ENCODE measurements at regions not wholly inside any gene's neighbourhood (a gene's known extent, or its start where the extent isn't known, plus 50 kb on each side); places are given as distances from the start of the nearest gene placed in this dataset.

DNA sequence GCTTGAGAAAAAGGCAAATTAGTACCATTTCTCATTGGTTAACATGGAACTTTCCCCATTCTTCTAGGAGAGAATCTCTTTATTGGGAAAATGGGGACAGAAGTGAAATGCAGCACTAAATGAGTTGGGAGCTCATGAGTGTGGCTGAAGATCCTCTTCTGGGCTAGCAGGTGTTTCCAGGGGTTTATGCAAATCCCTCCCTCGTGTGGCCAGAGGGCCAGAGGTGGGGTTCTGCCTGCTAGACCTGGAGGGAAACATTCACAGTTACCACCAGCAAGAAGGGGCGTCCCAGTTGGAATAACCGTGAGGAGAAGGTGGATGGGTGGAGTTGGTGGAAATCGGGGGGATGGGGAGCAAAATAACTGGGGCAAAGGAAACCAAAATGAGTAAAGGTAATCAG lies 235.9 kb downstream of the KLF6 start:
- DNase-seq (ENCODE audit: low spot score, unreplicated experiment): no peak
- H3K36me3 Mint-ChIP-seq (ENCODE audit: insufficient read depth): no peaks in the 10 kb centered on the region
- H3K4me3 Mint-ChIP-seq (ENCODE audit: low read depth): no peak overlapping the region
- peaks cover 9% of the 10 kb centered on the region for H3K9me3 Mint-ChIP-seq (ENCODE audit: low read depth)
- no peaks in the 10 kb centered on the region for H3K4me1 Mint-ChIP-seq (ENCODE audit: low read depth)
- no peaks in the 10 kb centered on the region for H3K27me3 Mint-ChIP-seq
- no peak overlapping the region for H3K27ac Mint-ChIP-seq
- TF ChIP-seq, protein P1, sequence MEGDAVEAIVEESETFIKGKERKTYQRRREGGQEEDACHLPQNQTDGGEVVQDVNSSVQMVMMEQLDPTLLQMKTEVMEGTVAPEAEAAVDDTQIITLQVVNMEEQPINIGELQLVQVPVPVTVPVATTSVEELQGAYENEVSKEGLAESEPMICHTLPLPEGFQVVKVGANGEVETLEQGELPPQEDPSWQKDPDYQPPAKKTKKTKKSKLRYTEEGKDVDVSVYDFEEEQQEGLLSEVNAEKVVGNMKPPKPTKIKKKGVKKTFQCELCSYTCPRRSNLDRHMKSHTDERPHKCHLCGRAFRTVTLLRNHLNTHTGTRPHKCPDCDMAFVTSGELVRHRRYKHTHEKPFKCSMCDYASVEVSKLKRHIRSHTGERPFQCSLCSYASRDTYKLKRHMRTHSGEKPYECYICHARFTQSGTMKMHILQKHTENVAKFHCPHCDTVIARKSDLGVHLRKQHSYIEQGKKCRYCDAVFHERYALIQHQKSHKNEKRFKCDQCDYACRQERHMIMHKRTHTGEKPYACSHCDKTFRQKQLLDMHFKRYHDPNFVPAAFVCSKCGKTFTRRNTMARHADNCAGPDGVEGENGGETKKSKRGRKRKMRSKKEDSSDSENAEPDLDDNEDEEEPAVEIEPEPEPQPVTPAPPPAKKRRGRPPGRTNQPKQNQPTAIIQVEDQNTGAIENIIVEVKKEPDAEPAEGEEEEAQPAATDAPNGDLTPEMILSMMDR (IDR thresholded peaks at IDR 0.05; ENCODE audit: unreplicated experiment): no peak

DNA sequence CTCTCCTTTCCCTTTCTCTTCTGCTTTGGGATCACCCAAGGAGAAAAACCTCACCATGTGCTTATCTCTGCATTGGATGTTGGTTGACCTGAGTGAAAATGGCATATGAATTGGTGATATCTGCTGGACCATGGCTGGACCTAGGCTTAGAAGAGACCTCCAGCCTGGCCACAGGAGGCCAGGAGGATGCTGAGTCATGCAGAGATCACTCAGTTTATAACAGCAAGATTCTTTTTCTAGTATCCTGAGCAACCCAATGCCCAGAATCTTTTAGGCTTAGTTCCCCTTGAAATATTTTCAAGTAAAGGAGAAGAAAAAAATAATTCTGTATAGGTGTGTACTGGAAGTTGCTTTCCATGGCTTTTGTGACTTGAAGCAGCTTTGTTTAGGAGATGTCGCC lies 236.3 kb downstream of the KLF6 start:
- TF ChIP-seq, protein P1 (IDR thresholded peaks at IDR 0.05; ENCODE audit: unreplicated experiment): no peak
- H3K36me3 Mint-ChIP-seq (ENCODE audit: insufficient read depth): no peaks in the 10 kb centered on the region
- no peak overlapping the region for H3K27ac Mint-ChIP-seq
- H3K4me1 Mint-ChIP-seq (ENCODE audit: low read depth): no peaks in the 10 kb centered on the region
- no peak for DNase-seq (ENCODE audit: low spot score, unreplicated experiment)
- no peak overlapping the region for H3K4me3 Mint-ChIP-seq (ENCODE audit: low read depth)
- H3K27me3 Mint-ChIP-seq: no peaks in the 10 kb centered on the region
- H3K9me3 Mint-ChIP-seq (ENCODE audit: low read depth): peaks cover 9% of the 10 kb centered on the region

DNA sequence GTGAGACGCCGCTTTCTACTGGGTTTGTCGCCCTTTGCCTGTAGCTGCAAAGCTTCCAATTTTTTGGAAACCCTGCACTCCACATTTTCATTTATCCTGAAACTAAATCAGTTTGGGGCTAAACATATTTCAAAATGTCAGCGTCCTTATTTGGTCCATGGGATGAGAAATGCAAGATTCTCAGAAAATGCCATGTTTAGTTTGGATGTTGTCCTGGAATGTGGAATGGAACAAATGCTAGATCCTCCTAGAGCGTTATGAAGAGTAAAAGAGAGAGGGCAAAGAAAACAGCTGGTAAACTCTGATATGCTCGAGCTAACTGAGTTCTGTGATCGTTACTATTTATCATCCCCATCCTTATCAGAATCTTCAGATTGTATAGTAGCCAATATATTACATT lies 236.9 kb downstream of the KLF6 start:
- Mint-ChIP-seq H3K27me3 (no peaks in the 10 kb centered on the region), H3K36me3 (ENCODE audit: insufficient read depth) (no peaks in the 10 kb centered on the region), H3K9me3 (ENCODE audit: low read depth) (peaks cover 9% of the 10 kb centered on the region), H3K4me3 (ENCODE audit: low read depth) (no peak overlapping the region), H3K4me1 (ENCODE audit: low read depth) (no peaks in the 10 kb centered on the region), H3K27ac (no peak overlapping the region)
- TF ChIP-seq, protein P1 (IDR thresholded peaks at IDR 0.05; ENCODE audit: unreplicated experiment): no peak
- DNase-seq (ENCODE audit: low spot score, unreplicated experiment): no peak

DNA sequence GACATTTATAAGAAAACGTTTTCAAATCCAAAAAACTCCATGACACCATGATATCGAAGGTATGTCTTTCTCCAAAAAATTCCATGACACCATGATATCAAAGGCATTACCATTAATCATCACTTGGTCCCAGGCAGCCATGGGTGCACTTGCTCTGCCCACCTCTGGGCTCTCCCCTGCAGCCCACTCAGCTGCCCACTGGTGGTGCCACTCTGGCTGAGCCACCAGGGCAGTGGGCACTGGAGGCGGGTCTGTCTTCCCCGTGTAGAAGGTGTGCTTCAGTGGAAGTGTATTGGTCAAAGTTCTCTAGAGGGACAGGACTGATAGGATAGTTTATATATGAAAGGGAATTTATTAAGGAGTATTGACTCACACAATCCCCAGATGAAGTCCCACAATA lies 240.4 kb downstream of the KLF6 start:
- DNase-seq (ENCODE audit: low spot score, unreplicated experiment): no peak
- Mint-ChIP-seq H3K9me3 (ENCODE audit: low read depth) (peaks cover 9% of the 10 kb centered on the region), H3K36me3 (ENCODE audit: insufficient read depth) (no peaks in the 10 kb centered on the region), H3K27me3 (no peaks in the 10 kb centered on the region), H3K4me3 (ENCODE audit: low read depth) (no peak overlapping the region), H3K27ac (no peak overlapping the region), H3K4me1 (ENCODE audit: low read depth) (no peaks in the 10 kb centered on the region)
- TF ChIP-seq, protein P1 (IDR thresholded peaks at IDR 0.05; ENCODE audit: unreplicated experiment): no peak

GRCh38 chr10:3542185-3542611 lies 242.8 kb downstream of the KLF6 start:
- H3K27me3 Mint-ChIP-seq: no peaks in the 10 kb centered on the region
- H3K36me3 Mint-ChIP-seq (ENCODE audit: insufficient read depth): no peaks in the 10 kb centered on the region
- H3K4me1 Mint-ChIP-seq (ENCODE audit: low read depth): no peaks in the 10 kb centered on the region
- H3K4me3 Mint-ChIP-seq (ENCODE audit: low read depth): no peak overlapping the region
- TF ChIP-seq, protein P1 (IDR thresholded peaks at IDR 0.05; ENCODE audit: unreplicated experiment): no peak
- DNase-seq (ENCODE audit: low spot score, unreplicated experiment): no peak
- H3K9me3 Mint-ChIP-seq (ENCODE audit: low read depth): peaks cover 3% of the 10 kb centered on the region
- no peak overlapping the region for H3K27ac Mint-ChIP-seq
